AG08396 (cell line): ENCODE measurements at regions not wholly inside any gene's neighbourhood (a gene's known extent, or its start where the extent isn't known, plus 50 kb on each side); places are given as distances from the start of the nearest gene placed in this dataset.
A peak's percentile ranks its signal among the peaks of the same experiment; 100 is the strongest.

Experiments used
- DNase-seq: peaks from one replicate; pipeline ENCODE4 v3.0.0; 2012; ENCODE audit warnings: low spot score, mixed read lengths

- peak; percentile 78 for DNase-seq
Observed at GRCh38 chr18:48488388-48488850, 50.4 kb upstream of the CTIF start.

GRCh38 chr18:48486754-48487153 is 52.1 kb upstream of the CTIF start:
- DNase-seq, result no peak

- no peak for DNase-seq
Observed at GRCh38 chr18:48485828-48486405, 52.9 kb upstream of the CTIF start.

- DNase-seq, result no peak
Observed at GRCh38 chr18:48481092-48481491, 57.7 kb upstream of the CTIF start.

- DNase-seq, result no peak
Observed at GRCh38 chr18:48479531-48479930, 59.3 kb upstream of the CTIF start.

- DNase-seq, result no peak
Observed at GRCh38 chr18:48477348-48477747, 61.5 kb upstream of the CTIF start.

GRCh38 chr18:48476550-48476917 is 62.3 kb upstream of the CTIF start:
- DNase-seq, result no peak

- peak; percentile 72 for DNase-seq
Observed at GRCh38 chr18:48475635-48476549, 62.9 kb upstream of the CTIF start.

- DNase-seq, result no peak
Observed at GRCh38 chr18:48473816-48474215, 64.6 kb upstream of the ZBTB7C start.

GRCh38 chr18:48472610-48473009 is 63.4 kb upstream of the ZBTB7C start:
- no peak for DNase-seq

- DNase-seq, result peak; percentile 47
Observed at GRCh38 chr18:48470484-48471180, 61.4 kb upstream of the ZBTB7C start.

GRCh38 chr18:48468151-48468550 is 59.0 kb upstream of the ZBTB7C start:
- DNase-seq, result no peak

GRCh38 chr18:48467231-48467630 is 58.0 kb upstream of the ZBTB7C start:
- DNase-seq, result no peak

GRCh38 chr18:48462510-48462909 is 53.3 kb upstream of the ZBTB7C start:
- no peak for DNase-seq

GRCh38 chr18:48460929-48461583 is 51.9 kb upstream of the ZBTB7C start:
- no peak for DNase-seq

GRCh38 chr18:48459465-48459864 is 50.3 kb upstream of the ZBTB7C start:
- DNase-seq, result no peak

GRCh38 chr18:48459016-48459415 is 49.8 kb upstream of the ZBTB7C start:
- DNase-seq, result no peak
